Gastroesophageal sphincter (tissue), 4 donors: ENCODE measurements at regions not wholly inside any gene's neighbourhood (a gene's known extent, or its start where the extent isn't known, plus 50 kb on each side); places are given as distances from the start of the nearest gene placed in this dataset.

Source experiments
- ATAC-seq: fragments of 150-250 bp; one replicate; pipeline ENCODE4 v1.9.1; 2016; ENCODE audit warnings: mild to moderate bottlenecking, moderate library complexity
- H3K27ac ChIP-seq, 4 donors: fragments of 200-600 bp; sonication (generic) in 3 of 4; 1 replicate in 3 of 4; 2 replicates in 1 of 4; pipeline ENCODE4 v1.5.1; 2016 to 2019
- H3K27me3 ChIP-seq: fragments of 200-600 bp; sonication (generic); one replicate; pipeline ENCODE4 v1.5.1; 2019
- H3K36me3 ChIP-seq, 2 donors: fragments of 200-600 bp; sonication (generic); one replicate each; pipeline ENCODE4 v1.5.1; 2019; ENCODE audit warnings: control low read depth in 1 of 2
- H3K4me1 ChIP-seq, 3 donors: fragments of 200-600 bp; sonication (generic); 1 replicate in 2 of 3; 2 replicates in 1 of 3; pipeline ENCODE4 v1.5.1; 2016 to 2019; ENCODE audit warnings: control low read depth in 2 of 3
- H3K4me3 ChIP-seq, 2 donors: fragments of 200-600 bp; sonication (generic); one replicate each; pipeline ENCODE4 v1.5.1; 2019; ENCODE audit warnings: mild to moderate bottlenecking in 1 of 2, moderate library complexity in 1 of 2
- H3K9me3 ChIP-seq, 3 donors: fragments of 200-600 bp; sonication (generic); one replicate each; pipeline ENCODE4 v1.5.1; 2017 to 2019; ENCODE audit warnings: control low read depth in 2 of 3
- EP300 ChIP-seq: sonication (generic); formaldehyde crosslinking; IDR thresholded peaks from one replicate; pipeline ENCODE4 v1.6.1; 2017; ENCODE audit warnings: antibody characterized with exemption, mild to moderate bottlenecking
- POLR2A ChIP-seq, 2 donors: fragments of 450-650 bp; IDR thresholded peaks; one replicate each; pipeline ENCODE4 v1.6.1; 2017; ENCODE audit warnings: antibody characterized with exemption in 2 of 2, mild to moderate bottlenecking in 2 of 2, moderate library complexity in 1 of 2
- POLR2AphosphoS5 ChIP-seq: sonication (generic); formaldehyde crosslinking; IDR thresholded peaks from one replicate; pipeline ENCODE4 v1.6.1; 2017; ENCODE audit warnings: antibody characterized with exemption
- WGBS, 2 donors: methylation state at CpG; one replicate each; pipeline ENCODE4 v1.1.5; 2018; ENCODE audit warnings: low coverage in 1 of 2; 5-methylcytosine and 5-hydroxymethylcytosine counted together
- TF ChIP-seq, protein P1 (sequence below), 4 experiments: fragments of 200-600 bp in 2 of 4; fragments of 450-650 bp in 2 of 4; sonication (generic) in 1 of 4; IDR thresholded peaks; one replicate each; pipeline ENCODE4 v1.5.1; 2017 to 2019; ENCODE audit warnings: antibody characterized with exemption in 4 of 4, mild to moderate bottlenecking in 2 of 4, moderate library complexity in 2 of 4

DNA sequence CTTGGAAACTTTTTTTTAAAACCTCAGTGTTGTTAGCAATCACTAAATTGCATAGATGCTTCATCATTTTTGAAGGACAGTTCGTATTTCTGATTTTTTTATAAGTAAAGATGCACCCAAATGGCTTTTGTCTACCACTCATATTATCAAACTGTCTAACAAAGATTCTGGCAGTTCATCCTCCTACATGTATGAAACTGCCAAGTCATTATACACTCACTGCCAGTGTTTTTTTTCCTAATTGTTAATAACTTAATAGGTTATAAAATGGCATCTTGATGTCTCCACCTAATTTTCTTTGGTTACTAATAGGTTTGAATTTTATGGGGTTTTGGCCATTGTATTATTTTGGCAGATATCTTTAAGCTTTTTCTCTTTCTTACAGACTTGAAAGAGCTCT is 77.0 kb downstream of the HTR5A start:
- 17 to 75% methylated on average over 1 of the region's 1 CpG for WGBS, 2 donors
- TF ChIP-seq EP300 (no peak), POLR2AphosphoS5 (no peak), POLR2A (IDR thresholded peaks at IDR 0.05) (no peak)
- TF ChIP-seq, protein P1, sequence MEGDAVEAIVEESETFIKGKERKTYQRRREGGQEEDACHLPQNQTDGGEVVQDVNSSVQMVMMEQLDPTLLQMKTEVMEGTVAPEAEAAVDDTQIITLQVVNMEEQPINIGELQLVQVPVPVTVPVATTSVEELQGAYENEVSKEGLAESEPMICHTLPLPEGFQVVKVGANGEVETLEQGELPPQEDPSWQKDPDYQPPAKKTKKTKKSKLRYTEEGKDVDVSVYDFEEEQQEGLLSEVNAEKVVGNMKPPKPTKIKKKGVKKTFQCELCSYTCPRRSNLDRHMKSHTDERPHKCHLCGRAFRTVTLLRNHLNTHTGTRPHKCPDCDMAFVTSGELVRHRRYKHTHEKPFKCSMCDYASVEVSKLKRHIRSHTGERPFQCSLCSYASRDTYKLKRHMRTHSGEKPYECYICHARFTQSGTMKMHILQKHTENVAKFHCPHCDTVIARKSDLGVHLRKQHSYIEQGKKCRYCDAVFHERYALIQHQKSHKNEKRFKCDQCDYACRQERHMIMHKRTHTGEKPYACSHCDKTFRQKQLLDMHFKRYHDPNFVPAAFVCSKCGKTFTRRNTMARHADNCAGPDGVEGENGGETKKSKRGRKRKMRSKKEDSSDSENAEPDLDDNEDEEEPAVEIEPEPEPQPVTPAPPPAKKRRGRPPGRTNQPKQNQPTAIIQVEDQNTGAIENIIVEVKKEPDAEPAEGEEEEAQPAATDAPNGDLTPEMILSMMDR (IDR thresholded peaks at IDR 0.05), result no peak
- no peaks in the 10 kb centered on the region for H3K4me1 ChIP-seq
- no peaks in the 10 kb centered on the region for H3K9me3 ChIP-seq
- H3K27ac ChIP-seq, result no peak overlapping the region
- no peak for ATAC-seq
- H3K4me3 ChIP-seq, result no peak overlapping the region
- no peaks in the 10 kb centered on the region for H3K36me3 ChIP-seq
- H3K27me3 ChIP-seq, result peaks cover 27% of the 10 kb centered on the region

DNA sequence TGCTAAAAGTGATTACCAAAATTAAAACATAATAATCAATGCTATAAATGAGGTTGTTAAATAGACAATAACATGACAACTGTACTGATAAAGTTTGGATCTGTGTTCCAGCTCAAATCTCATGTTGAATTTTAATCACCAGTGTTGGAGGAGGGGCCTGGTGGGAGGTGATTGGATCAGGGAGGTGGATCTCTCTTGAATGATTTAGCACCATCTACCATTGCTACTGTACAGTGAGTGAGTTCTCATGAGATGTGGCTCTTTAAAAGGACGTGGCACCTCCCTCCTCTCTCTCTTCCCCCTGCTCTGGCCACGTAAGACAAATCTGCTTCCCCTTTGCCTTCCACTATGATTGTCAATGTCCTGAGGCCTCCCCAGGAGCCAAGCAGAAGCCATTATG is 77.5 kb downstream of the HTR5A start:
- Histone ChIP-seq H3K36me3 (no peaks in the 10 kb centered on the region), H3K4me3 (no peak overlapping the region), H3K27me3 (peaks cover 27% of the 10 kb centered on the region), H3K9me3 (no peaks in the 10 kb centered on the region), H3K27ac (no peak overlapping the region), H3K4me1 (no peaks in the 10 kb centered on the region)
- TF ChIP-seq EP300 (no peak), POLR2AphosphoS5 (no peak), POLR2A (IDR thresholded peaks at IDR 0.05) (no peak)
- TF ChIP-seq, protein P1 (IDR thresholded peaks at IDR 0.05), result no peak
- ATAC-seq, result no peak
- 30 to 31% methylated on average over 2 of the region's 2 CpGs for WGBS, 2 donors

DNA sequence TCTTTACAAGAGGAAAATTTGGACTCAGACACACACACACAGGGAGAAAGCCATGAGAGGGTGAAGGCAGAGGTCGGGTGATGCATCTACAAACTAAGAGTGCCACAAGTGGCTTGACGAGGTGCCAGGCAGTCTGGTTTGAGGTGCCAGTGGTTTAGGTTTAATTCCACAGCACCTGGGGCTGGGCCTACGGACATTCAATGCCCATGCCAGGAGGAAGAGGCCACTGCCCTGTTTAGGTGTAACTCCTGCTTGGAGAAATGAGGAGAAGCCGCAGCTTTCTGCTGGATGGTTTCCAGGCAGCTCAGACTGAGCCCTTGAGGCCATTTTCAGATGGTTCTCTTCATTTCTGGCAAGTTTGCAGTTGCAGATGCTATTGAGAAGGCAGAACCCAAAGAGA is 83.6 kb downstream of the HTR5A start:
- H3K27me3 ChIP-seq, result peaks cover 23% of the 10 kb centered on the region
- ATAC-seq, result no peak
- no peak overlapping the region for H3K27ac ChIP-seq
- H3K36me3 ChIP-seq, result no peaks in the 10 kb centered on the region
- WGBS, 2 donors, result 46 to 51% methylated on average over 4 of the region's 4 CpGs
- H3K4me1 ChIP-seq, result no peaks in the 10 kb centered on the region
- peaks cover 0 to 12% (median 0%) of the 10 kb centered on the region in 3 donors for H3K9me3 ChIP-seq
- no peak for TF ChIP-seq POLR2AphosphoS5
- no peak for TF ChIP-seq POLR2A (IDR thresholded peaks at IDR 0.05)
- H3K4me3 ChIP-seq, result no peak overlapping the region

DNA sequence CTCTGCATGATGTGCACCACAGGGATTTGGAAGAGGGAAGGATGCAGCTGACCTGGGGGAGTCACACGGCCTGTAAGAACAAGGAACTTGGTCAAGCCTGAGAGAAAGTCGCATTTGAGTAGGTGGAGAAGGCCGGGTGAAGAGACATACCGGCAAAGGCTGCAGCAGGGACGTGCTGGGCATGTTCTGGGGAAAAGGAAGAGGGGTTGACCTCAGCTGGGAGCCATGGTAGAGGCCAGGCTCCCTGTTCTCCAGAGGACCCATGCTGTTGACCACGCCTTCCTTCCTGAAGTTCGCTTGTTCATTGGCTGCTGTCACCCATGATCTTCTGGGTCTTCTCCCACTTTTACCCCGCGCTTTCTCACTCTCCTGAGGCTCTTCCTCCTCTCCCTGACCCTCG is 84.5 kb downstream of the HTR5A start:
- WGBS, 2 donors, result 51 to 85% methylated on average over 5 to 10 of the region's 10 CpGs
- TF ChIP-seq POLR2A (IDR thresholded peaks at IDR 0.05) (no peak), POLR2AphosphoS5 (no peak), EP300 (no peak)
- TF ChIP-seq, protein P1 (IDR thresholded peaks at IDR 0.05), result no peak
- H3K9me3 ChIP-seq, result peaks cover 0 to 13% (median 0%) of the 10 kb centered on the region in 3 donors

DNA sequence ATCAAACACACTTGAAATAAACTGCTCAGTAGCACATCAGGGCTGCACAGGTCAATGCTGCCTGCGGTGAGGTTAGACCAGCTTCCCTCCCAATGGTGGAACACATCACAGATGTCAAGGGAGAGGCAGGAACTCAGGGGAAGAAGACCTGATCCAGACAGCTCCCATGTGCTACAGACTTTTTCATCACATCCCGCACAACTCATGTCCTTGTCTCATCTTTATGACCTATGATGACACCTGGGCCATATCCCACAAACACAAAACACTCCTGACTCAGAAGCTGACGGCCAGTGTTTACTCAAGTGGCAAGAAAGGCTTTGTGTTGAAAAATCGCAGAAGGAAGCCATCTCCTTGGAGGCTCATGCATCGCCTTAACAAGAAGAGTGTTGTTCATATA is 91.6 kb downstream of the HTR5A start:
- no peak overlapping the region for H3K27ac ChIP-seq
- H3K9me3 ChIP-seq, result peaks cover 0 to 13% (median 0%) of the 10 kb centered on the region in 3 donors
- TF ChIP-seq EP300 (no peak), POLR2AphosphoS5 (no peak)
- TF ChIP-seq, protein P1 (IDR thresholded peaks at IDR 0.05), result no peak
- no peaks in the 10 kb centered on the region for H3K4me1 ChIP-seq
- H3K36me3 ChIP-seq, result no peaks in the 10 kb centered on the region
- 49 to 50% methylated on average over 4 to 5 of the region's 5 CpGs for WGBS, 2 donors
- ATAC-seq, result no peak
- no peak overlapping the region for H3K4me3 ChIP-seq
- peaks cover 31% of the 10 kb centered on the region for H3K27me3 ChIP-seq

More for the DNA sequence above, 84.5 kb downstream of the HTR5A start:
- peaks cover 23% of the 10 kb centered on the region for H3K27me3 ChIP-seq
- H3K4me1 ChIP-seq, result no peaks in the 10 kb centered on the region
- no peak overlapping the region for H3K4me3 ChIP-seq
- ATAC-seq, result no peak
- no peaks in the 10 kb centered on the region for H3K36me3 ChIP-seq
- H3K27ac ChIP-seq, result no peak overlapping the region

DNA sequence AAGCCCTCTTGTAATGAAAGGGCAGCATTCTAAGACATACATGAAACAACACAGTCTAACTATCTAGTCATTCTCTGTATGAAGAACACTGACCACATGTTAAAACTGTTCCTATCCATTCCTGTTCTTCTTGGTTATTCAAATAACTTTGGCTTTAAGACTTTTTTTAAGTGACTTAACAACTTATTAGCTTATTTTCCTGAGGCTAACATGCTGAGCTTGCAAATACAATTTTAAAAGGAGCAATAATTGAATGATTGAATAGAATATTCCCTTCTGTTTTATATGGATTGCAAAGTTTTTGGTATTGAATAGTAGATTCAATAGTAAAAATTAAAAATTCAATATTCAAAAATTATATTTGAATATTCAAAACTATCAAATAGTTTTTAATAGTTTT is 92.3 kb downstream of the HTR5A start:
- no peaks in the 10 kb centered on the region for H3K36me3 ChIP-seq
- H3K4me3 ChIP-seq, result no peak overlapping the region
- H3K27ac ChIP-seq, result no peak overlapping the region
- H3K27me3 ChIP-seq, result peaks cover 37% of the 10 kb centered on the region
- ATAC-seq, result no peak
- H3K9me3 ChIP-seq, result peaks cover 0 to 11% (median 0%) of the 10 kb centered on the region in 3 donors
- TF ChIP-seq, protein P1 (IDR thresholded peaks at IDR 0.05), result no peak
- TF ChIP-seq POLR2A (IDR thresholded peaks at IDR 0.05), result no peak
- TF ChIP-seq POLR2AphosphoS5, result no peak
- H3K4me1 ChIP-seq, result no peaks in the 10 kb centered on the region
